ENCODE measurements at regions not wholly inside any gene's neighbourhood (a gene's known extent, or its start where the extent isn't known, plus 50 kb on each side); places are given as distances from the start of the nearest gene placed in this dataset.

GRCh38 chr14:29351996-29352705 is 575.5 kb downstream of the PRKD1 start (continued):
- TF ChIP-seq HOXA7 (CRISPR knock-in tag; IDR thresholded peaks at IDR 0.05) (no peak), PHF8 (IDR thresholded peaks at IDR 0.05; ENCODE audit: borderline replicate concordance, low read depth) (no peak), HOXB5 (CRISPR knock-in tag; IDR thresholded peaks at IDR 0.05) (no peak), RNF2 (IDR thresholded peaks at IDR 0.05; ENCODE audit: borderline replicate concordance, low read depth) (no peak), ZSCAN20 (CRISPR knock-in tag; IDR thresholded peaks at IDR 0.05) (no peak), CBX8 (IDR thresholded peaks at IDR 0.05) (no peak), REST (IDR thresholded peaks at IDR 0.05) (no peak)

GRCh38 chr14:29352706-29353080 is 575.0 kb downstream of the PRKD1 start:
- FAIRE-seq (no peak), ATAC-seq (no peak), DNase-seq (ENCODE audit: low read depth in 1 of 2, low spot score in 1 of 2) (no peak)
- ChIA-PET POLR2A (no interaction called here), CTCF (no interaction called here)
- no peak overlapping the region for H3K27ac ChIP-seq
- no peaks in the 10 kb centered on the region for H3K9me3 ChIP-seq
- no peak overlapping the region for H3K4me3 ChIP-seq
- 2% methylated on average over 1 of the region's 1 CpG for WGBS (ENCODE audit: missing lambda C conversion rate)
- TF ChIP-seq NFE2L2 (conservative IDR thresholded peaks at IDR 0.05; ENCODE audit: low read length): no peak
- no peak for TF ChIP-seq SMC3 (IDR thresholded peaks at IDR 0.05)
- TF ChIP-seq MAX (IDR thresholded peaks at IDR 0.05): no peak
- TF ChIP-seq PBX3 (IDR thresholded peaks at IDR 0.05): no peak
- no peak for TF ChIP-seq RCOR1 (IDR thresholded peaks at IDR 0.05; ENCODE audit: low read depth, low read length)
- TF ChIP-seq HOXB5 (CRISPR knock-in tag; IDR thresholded peaks at IDR 0.05): no peak
- TF ChIP-seq CHD4 (IDR thresholded peaks at IDR 0.05; ENCODE audit: borderline replicate concordance): no peak
- no peak for TF ChIP-seq CBX2 (IDR thresholded peaks at IDR 0.05; ENCODE audit: borderline replicate concordance, low read depth)
- no peak for TF ChIP-seq FOSL2 (IDR thresholded peaks at IDR 0.05)
- no peak for TF ChIP-seq FOSL2 (CRISPR knock-in tag; IDR thresholded peaks at IDR 0.05)
- TF ChIP-seq ZSCAN20 (CRISPR knock-in tag; IDR thresholded peaks at IDR 0.05): no peak
- no peak for TF ChIP-seq RFX5 (IDR thresholded peaks at IDR 0.05)
- no peaks in the 10 kb centered on the region for H3K4me1 ChIP-seq
- H3K4me2 ChIP-seq: no peak overlapping the region

GRCh38 chr14:29353513-29353912 is 574.1 kb downstream of the PRKD1 start:
- WGBS (ENCODE audit: missing lambda C conversion rate): 64% methylated on average over 5 of the region's 5 CpGs
- CTCF ChIA-PET: interaction anchor here (0.6 kb wide), 1 partner anchor 860 kb away, joined by 4 read pairs; no protein-coding TSS in a partner anchor

More at GRCh38 chr14:29353513-29353912, 574.1 kb downstream of the PRKD1 start:
- FAIRE-seq: no peak
- TF ChIP-seq MAFK (IDR thresholded peaks at IDR 0.05; ENCODE audit: partially characterized antibody): no peak
- no peak for TF ChIP-seq E2F6 (IDR thresholded peaks at IDR 0.05; ENCODE audit: borderline replicate concordance, low read depth)
- no peak for TF ChIP-seq JUNB (IDR thresholded peaks at IDR 0.05)
- TF ChIP-seq ZSCAN20 (CRISPR knock-in tag; IDR thresholded peaks at IDR 0.05): no peak
- no peak for TF ChIP-seq HOXB13 (CRISPR knock-in tag; IDR thresholded peaks at IDR 0.05; ENCODE audit: low read depth)
- TF ChIP-seq SMC3 (IDR thresholded peaks at IDR 0.05): no peak
- TF ChIP-seq ELK1 (IDR thresholded peaks at IDR 0.05; ENCODE audit: low read depth, low read length): no peak
- no peak for TF ChIP-seq KDM1A (IDR thresholded peaks at IDR 0.05; ENCODE audit: low read depth)
- no peak for TF ChIP-seq RFX5 (IDR thresholded peaks at IDR 0.05)
- TF ChIP-seq NPAS2 (CRISPR knock-in tag; IDR thresholded peaks at IDR 0.05; ENCODE audit: borderline replicate concordance): no peak
- TF ChIP-seq HDAC2 (IDR thresholded peaks at IDR 0.05): no peak
- no peak for TF ChIP-seq TFCP2L1 (CRISPR knock-in tag; IDR thresholded peaks at IDR 0.05)
- TF ChIP-seq CEBPB (IDR thresholded peaks at IDR 0.05): no peak
- H3K4me2 ChIP-seq: no peak overlapping the region
- POLR2A ChIA-PET: no interaction called here
- ATAC-seq: no peak
- H3K9me3 ChIP-seq: no peaks in the 10 kb centered on the region
- no peak overlapping the region for H3K4me3 ChIP-seq
- H3K27ac ChIP-seq: no peak overlapping the region
- no peak for DNase-seq (ENCODE audit: low read depth in 1 of 2, low spot score in 1 of 2)
- no peaks in the 10 kb centered on the region for H3K4me1 ChIP-seq

Measured in A549 (cell line).